Astrocyte of the cerebellum (primary cell): ENCODE measurements at regions not wholly inside any gene's neighbourhood (a gene's known extent, or its start where the extent isn't known, plus 50 kb on each side); places are given as distances from the start of the nearest gene placed in this dataset.

Experiments
- DNase-seq: peaks from one replicate; pipeline ENCODE4 v3.0.0-alpha.2; 2011; ENCODE audit warnings: low read depth
- H3K4me3 ChIP-seq: 2 replicates; pipeline ENCODE4 v1.5.1; 2011; ENCODE audit warnings: mild to moderate bottlenecking, low read depth, low read length, moderate library complexity
- in situ Hi-C: cut with HindIII; loops from 2 replicates; pipeline ENCODE4 v1.10.0; 2017; ENCODE audit warnings: low sequenced_read_pairs
- TF ChIP-seq, protein P1 (sequence below): IDR thresholded peaks from 2 replicates; pipeline ENCODE4 v1.5.1; 2012; ENCODE audit warnings: low read length, low read depth, moderate library complexity, mild to moderate bottlenecking; ENCODE audit errors: missing control alignments

DNA sequence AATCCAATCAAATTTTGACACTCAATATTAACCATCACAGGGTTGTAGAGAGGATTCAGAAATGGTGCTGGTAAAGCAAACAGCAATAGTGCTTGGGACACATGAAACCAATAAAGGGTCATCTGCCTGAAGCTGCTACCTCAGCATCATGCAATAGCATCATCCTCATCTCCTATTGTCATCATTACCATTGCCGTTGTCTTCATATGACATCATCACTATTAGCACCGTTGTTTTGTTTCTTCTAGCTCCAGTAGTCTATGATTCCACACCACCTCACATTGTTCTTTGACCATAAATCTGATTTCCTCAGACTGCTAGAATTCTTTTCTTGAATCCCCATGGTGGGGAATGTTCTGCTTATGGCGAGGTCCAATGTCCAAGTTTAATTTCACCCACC lies 52.8 kb upstream of the GRK3 start:
- TF ChIP-seq, protein P1, sequence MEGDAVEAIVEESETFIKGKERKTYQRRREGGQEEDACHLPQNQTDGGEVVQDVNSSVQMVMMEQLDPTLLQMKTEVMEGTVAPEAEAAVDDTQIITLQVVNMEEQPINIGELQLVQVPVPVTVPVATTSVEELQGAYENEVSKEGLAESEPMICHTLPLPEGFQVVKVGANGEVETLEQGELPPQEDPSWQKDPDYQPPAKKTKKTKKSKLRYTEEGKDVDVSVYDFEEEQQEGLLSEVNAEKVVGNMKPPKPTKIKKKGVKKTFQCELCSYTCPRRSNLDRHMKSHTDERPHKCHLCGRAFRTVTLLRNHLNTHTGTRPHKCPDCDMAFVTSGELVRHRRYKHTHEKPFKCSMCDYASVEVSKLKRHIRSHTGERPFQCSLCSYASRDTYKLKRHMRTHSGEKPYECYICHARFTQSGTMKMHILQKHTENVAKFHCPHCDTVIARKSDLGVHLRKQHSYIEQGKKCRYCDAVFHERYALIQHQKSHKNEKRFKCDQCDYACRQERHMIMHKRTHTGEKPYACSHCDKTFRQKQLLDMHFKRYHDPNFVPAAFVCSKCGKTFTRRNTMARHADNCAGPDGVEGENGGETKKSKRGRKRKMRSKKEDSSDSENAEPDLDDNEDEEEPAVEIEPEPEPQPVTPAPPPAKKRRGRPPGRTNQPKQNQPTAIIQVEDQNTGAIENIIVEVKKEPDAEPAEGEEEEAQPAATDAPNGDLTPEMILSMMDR, result no peak
- H3K4me3 ChIP-seq, result no peak overlapping the region
- DNase-seq, result no peak
- in situ Hi-C loops, result no loop called here

DNA sequence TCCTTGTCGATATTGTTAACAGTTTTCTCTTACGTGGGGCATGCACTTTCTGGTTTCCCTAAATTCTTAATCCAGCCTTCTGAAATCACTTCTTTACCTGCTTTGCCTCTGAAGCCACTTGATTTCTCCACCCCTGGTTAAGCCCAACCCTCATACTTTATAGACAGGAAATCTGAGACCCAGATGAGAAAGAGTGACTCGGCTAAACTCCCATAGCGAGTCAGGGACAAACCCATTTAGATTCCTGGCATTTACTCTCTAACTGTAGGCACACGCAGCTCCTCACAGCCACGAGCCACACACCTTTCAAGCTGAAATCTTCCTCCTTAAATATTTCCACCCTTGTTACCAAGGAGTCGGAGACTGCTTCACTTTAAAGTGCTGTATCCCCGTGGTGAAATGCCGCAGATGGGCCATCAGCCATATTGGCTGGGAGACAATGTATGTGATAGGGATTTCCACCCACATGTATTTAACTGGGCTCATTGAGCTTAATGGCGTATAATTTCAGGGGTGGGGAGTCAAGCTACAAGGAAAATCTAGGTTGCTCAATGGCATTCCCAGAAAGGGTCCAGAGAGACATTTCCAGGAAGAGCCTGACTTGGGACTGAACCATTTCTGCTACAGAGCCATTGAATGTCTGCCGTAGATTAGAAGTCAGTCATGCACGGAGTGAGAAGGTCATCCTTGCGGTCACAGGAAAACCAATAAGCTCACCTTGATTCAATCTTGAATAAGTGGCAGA lies 49.9 kb upstream of the GRK3 start:
- no peak overlapping the region for H3K4me3 ChIP-seq
- in situ Hi-C loops, result no loop called here
- DNase-seq, result no peak
- TF ChIP-seq, protein P1, result no peak
